A172 (cell line): ENCODE measurements at regions not wholly inside any gene's neighbourhood (a gene's known extent, or its start where the extent isn't known, plus 50 kb on each side); places are given as distances from the start of the nearest gene placed in this dataset.
A peak's percentile ranks its signal among the peaks of the same experiment; 100 is the strongest.

Experiments
- DNase-seq: peaks from one replicate; pipeline ENCODE4 v3.0.0-alpha.2; 2015; ENCODE audit warnings: low spot score

- peak; percentile 36 for DNase-seq
Observed at GRCh38 chr20:2236256-2236655, 59.5 kb upstream of the TGM3 start.

GRCh38 chr20:2237059-2237458 lies 58.7 kb upstream of the TGM3 start:
- peak; percentile 99 for DNase-seq

DNA sequence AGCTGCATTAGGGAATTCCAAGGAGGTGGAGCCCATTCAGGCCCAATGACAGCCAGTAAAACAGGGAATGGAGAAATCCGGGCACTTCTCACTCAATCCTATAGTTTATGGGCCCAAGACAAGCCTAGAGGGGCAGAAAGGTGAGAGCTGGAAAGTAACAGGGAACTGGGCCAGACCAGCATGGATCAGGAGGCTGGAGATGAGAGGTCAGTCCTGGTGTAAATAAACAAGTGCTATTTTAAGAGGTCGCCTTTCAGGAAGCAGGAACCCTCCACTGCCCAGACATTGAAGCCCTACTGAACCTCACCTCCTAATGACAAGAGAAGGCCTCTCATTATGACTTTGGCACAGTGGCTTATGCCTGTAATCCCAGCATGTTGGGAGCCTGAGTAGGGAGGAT lies 57.2 kb upstream of the TGM3 start:
- DNase-seq = no peak

DNA sequence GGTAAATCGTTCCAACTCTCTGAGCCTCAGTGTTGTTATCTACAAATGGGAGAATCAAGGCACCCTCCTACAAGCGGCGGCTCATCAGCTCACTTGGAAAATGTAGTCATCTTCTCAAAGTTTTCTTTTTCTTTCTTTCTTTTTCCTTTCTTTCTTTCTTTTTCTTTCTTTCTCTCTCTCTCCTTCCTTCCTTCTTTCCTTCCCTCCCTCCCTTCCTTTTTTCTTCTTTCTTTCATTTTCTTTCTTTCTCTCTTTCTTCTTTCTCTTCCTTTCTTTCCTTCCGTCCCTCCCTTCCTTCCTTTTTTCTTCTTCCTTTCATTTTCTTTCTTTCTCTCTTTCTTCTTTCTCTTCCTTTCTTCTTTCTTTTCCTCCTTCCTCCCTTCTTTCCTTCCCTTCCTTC lies 55.0 kb upstream of the TGM3 start:
- no peak for DNase-seq

DNA sequence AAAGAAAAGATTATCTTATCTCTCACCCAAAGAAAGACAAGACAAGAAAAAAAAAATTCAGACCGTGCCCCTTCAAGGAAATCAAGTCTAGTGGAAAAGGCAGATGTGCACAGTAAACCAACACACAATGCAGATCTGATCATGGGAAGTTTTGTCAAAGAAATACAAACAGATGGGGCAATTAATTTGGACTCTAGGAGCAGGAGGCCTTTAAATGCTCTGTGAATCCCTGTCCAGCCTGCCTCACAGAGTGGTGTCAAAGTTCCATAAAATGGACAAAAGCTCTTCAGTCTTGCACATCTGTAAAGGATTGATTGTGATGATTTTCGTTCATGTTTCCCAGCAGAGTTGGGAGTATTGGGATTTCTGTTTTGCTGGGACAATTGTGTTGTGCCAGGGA lies 53.1 kb upstream of the TGM3 start:
- no peak for DNase-seq

DNA sequence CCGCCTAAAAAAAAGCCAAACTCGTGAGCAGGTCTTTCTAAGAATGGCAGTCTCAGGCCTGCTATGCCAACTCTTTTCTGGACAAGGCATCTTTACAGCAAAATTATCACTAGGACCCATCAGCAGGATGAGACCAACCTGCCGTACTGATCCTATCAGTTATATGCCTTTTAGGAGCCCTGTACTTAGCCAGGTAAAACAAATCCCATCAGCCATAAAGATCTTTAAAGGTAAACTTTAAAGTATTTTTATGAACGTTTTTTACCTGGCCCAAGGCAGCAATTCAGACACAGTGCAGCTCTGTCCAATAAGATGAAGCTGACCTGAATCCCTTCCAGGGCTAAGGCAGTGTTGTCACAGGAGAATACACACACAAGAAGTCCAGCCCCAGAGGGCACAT lies 51.3 kb upstream of the TGM3 start:
- no peak for DNase-seq

GRCh38 chr20:2244993-2245392 lies 50.8 kb upstream of the TGM3 start:
- DNase-seq = no peak

DNA sequence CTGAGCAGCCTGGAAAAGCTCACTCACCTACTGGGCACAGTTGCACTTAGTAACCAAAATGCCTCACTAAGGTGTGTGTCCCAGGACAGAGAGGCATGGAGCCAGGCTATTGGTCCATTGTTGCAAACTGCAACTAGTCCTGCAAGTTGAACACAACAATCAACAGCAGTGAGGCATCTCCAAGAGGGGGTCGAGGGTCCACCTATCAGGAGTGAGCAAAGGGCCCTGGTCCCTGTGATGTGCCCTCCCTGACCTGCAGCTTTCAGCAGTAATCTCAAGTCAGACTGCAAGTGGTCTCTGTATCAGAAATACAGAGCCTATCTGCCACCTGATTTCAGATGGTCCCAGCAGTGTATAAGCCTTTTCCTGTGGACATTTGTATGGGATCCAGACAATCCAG lies 50.2 kb upstream of the TGM3 start:
- DNase-seq = no peak
